ENCODE measurements at regions not wholly inside any gene's neighbourhood (a gene's known extent, or its start where the extent isn't known, plus 50 kb on each side); places are given as distances from the start of the nearest gene placed in this dataset.

DNA sequence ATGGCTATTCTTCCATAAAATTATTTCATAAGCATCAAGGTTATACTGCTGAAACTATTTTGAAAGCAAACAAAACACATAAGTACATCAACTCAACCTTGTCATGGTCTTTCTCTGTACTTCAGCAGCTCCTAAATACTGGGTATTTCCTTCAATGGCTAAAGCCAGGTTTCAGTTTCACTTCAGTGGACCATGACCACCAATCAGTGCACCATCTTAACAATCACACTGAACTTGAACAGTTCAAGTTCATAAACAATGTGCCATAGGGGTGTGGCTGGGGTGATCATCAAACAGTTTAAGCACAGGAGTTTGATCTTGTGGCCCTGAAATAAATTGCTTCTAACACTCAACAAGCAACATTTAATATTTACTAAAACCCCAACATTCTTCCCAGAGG is 124.1 kb upstream of the FIGN start:
- ChIA-PET CTCF (no interaction called here), POLR2A (no interaction called here)
- TF ChIP-seq, protein P1, sequence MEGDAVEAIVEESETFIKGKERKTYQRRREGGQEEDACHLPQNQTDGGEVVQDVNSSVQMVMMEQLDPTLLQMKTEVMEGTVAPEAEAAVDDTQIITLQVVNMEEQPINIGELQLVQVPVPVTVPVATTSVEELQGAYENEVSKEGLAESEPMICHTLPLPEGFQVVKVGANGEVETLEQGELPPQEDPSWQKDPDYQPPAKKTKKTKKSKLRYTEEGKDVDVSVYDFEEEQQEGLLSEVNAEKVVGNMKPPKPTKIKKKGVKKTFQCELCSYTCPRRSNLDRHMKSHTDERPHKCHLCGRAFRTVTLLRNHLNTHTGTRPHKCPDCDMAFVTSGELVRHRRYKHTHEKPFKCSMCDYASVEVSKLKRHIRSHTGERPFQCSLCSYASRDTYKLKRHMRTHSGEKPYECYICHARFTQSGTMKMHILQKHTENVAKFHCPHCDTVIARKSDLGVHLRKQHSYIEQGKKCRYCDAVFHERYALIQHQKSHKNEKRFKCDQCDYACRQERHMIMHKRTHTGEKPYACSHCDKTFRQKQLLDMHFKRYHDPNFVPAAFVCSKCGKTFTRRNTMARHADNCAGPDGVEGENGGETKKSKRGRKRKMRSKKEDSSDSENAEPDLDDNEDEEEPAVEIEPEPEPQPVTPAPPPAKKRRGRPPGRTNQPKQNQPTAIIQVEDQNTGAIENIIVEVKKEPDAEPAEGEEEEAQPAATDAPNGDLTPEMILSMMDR (IDR thresholded peaks at IDR 0.05; ENCODE audit: low read depth, low read length), result no peak
- Histone ChIP-seq H3K9me3 (ENCODE audit: control insufficient read depth, insufficient read depth, low read length) (no peaks in the 10 kb centered on the region), H3K4me3 (ENCODE audit: low read depth, low read length) (no peak overlapping the region), H3K27me3 (ENCODE audit: control insufficient read depth, insufficient read depth, low read length) (no peaks in the 10 kb centered on the region), H3K27ac (ENCODE audit: low read depth, low read length) (no peak overlapping the region)
- DNase-seq (ENCODE audit: low read depth, low spot score), result no peak

DNA sequence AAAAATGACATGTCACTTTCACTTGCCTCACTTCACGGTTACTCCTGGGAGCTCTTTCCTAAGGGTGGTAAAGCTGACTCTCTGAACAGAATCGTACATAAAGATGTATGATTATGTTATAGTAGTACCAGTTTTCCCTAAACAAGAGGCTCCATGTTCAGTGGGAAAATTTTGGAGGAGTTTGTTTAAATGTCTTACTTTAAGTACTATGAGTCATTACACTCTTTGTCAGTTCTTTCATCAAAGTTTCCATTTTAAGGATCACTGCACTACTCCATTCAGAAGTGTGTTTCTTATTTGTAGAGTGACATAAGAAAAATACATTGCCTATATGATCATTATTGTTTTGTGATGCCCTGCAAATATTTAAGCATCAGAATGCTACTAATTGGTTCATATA is 121.1 kb upstream of the FIGN start:
- no peak overlapping the region for H3K27ac ChIP-seq (ENCODE audit: low read depth, low read length)
- TF ChIP-seq, protein P1 (IDR thresholded peaks at IDR 0.05; ENCODE audit: low read depth, low read length), result no peak
- H3K27me3 ChIP-seq (ENCODE audit: control insufficient read depth, insufficient read depth, low read length), result no peaks in the 10 kb centered on the region
- no peak overlapping the region for H3K4me3 ChIP-seq (ENCODE audit: low read depth, low read length)
- CTCF ChIA-PET, result no interaction called here
- no peaks in the 10 kb centered on the region for H3K9me3 ChIP-seq (ENCODE audit: control insufficient read depth, insufficient read depth, low read length)
- no peak for DNase-seq (ENCODE audit: low read depth, low spot score)
- POLR2A ChIA-PET, result no interaction called here

DNA sequence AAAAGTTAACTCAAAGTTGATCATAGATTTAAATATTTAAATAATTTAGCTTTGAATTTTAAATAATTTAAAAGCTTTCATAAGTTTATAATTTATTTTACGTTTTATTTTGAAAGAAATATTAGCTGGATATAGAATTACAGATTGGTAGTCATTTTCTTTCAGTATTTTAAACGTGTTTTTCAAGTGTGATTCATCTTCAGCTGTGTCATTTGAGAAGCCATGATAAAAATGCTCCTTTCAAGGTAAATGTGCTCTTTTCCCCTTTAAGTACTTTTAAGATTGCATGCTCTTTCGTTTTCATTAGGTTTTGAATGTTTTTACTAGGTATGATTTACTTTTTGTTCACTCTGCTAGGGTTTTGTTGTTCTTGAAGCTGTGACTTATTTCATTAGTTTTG is 116.8 kb upstream of the FIGN start:
- CTCF ChIA-PET, result no interaction called here
- TF ChIP-seq, protein P1 (IDR thresholded peaks at IDR 0.05; ENCODE audit: low read depth, low read length), result no peak
- no peak for DNase-seq (ENCODE audit: low read depth, low spot score)
- Histone ChIP-seq H3K4me3 (ENCODE audit: low read depth, low read length) (no peak overlapping the region), H3K27ac (ENCODE audit: low read depth, low read length) (no peak overlapping the region), H3K9me3 (ENCODE audit: control insufficient read depth, insufficient read depth, low read length) (no peaks in the 10 kb centered on the region), H3K27me3 (ENCODE audit: control insufficient read depth, insufficient read depth, low read length) (no peaks in the 10 kb centered on the region)
- POLR2A ChIA-PET, result no interaction called here

DNA sequence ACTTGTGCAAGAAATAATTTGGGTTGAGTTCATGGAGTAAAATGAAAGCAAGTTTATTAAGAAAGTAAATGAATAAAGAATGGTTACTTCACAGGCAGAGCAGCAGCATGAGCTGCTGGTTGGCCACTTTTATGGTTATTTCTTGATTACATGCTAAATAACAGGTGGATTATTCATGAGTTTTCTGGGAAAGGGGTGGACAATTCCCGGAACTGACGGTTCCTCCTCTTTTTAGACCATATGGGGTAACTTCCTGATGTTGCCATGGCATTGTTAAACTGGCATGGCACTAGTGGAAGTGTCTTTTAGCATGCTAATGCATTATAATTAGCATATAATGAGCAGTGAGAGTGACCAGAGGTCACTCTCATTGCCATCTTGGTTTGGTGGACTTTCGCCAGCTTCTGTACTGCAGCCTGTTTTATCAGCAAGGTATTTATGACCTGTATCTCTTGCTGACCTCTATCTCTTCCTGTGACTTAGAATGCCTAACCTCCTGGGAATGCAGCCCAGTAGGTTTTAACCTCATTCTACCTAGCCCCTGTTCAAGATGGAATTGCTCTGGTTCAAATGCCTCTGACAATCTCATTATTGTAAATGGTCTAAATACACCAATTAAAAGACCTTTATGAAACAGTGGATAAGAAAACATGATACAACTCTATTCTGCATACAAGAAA is 114.1 kb upstream of the FIGN start:
- TF ChIP-seq, protein P1 (IDR thresholded peaks at IDR 0.05; ENCODE audit: low read depth, low read length), result no peak
- no peak for DNase-seq (ENCODE audit: low read depth, low spot score)
- ChIA-PET CTCF (no interaction called here), POLR2A (no interaction called here)
- Histone ChIP-seq H3K9me3 (ENCODE audit: control insufficient read depth, insufficient read depth, low read length) (no peaks in the 10 kb centered on the region), H3K27me3 (ENCODE audit: control insufficient read depth, insufficient read depth, low read length) (no peaks in the 10 kb centered on the region), H3K4me3 (ENCODE audit: low read depth, low read length) (no peak overlapping the region), H3K27ac (ENCODE audit: low read depth, low read length) (no peak overlapping the region)

DNA sequence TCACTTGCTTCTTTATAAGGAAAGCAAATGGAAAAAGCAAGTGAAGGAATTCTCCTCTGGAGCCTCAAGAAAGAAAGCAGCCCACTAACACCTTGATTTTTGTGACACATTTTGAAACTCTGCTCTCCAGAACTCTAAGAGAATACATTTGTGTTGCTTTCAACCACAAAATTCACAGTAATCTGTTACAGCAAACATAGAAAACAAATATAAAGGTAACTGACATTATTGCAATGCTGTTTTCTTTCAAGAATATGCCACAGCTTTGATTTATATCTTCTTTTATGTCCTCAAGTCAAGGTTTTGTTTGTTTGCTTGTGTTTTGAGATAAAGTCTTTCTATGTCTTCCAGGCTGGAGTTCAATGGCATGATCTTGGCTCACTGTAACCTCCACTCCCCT is 103.1 kb upstream of the FIGN start:
- TF ChIP-seq, protein P1 (IDR thresholded peaks at IDR 0.05; ENCODE audit: low read depth, low read length), result no peak
- H3K9me3 ChIP-seq (ENCODE audit: control insufficient read depth, insufficient read depth, low read length), result no peaks in the 10 kb centered on the region
- no peak overlapping the region for H3K4me3 ChIP-seq (ENCODE audit: low read depth, low read length)
- ChIA-PET POLR2A (no interaction called here), CTCF (no interaction called here)
- no peaks in the 10 kb centered on the region for H3K27me3 ChIP-seq (ENCODE audit: control insufficient read depth, insufficient read depth, low read length)
- no peak for DNase-seq (ENCODE audit: low read depth, low spot score)
- no peak overlapping the region for H3K27ac ChIP-seq (ENCODE audit: low read depth, low read length)
